K562 (cell line): ENCODE measurements at regions not wholly inside any gene's neighbourhood (a gene's known extent, or its start where the extent isn't known, plus 50 kb on each side); places are given as distances from the start of the nearest gene placed in this dataset.

ENCODE experiments used
- ATAC-seq: fragments of 200-7000 bp; cut with Tn5 transposase; 3 replicates; pipeline ENCODE4 v1.9.1; 2020; ENCODE audit warnings: moderate library complexity
- BruUV-seq: library from RNA; stranded (reverse); fragments of 400-500 nt; replicated peaks from 2 replicates; lab custom pipeline; 2021; lab: Mats Ljungman, UMichigan
- CTCF ChIA-PET: fragments of 300-600 bp; formaldehyde crosslinking; extraction: SDS; loops from one replicate; lab custom pipeline; 2021; ENCODE audit warnings: low intra/inter-chr PET ratio; lab: Yijun Ruan, JAX
- POLR2A ChIA-PET: fragments of 300-600, 350-650 bp; sonication (Branson Sonifier 250); formaldehyde crosslinking; extraction: SDS; loops from one replicate; lab custom pipeline; 2021; ENCODE audit warnings: antibody characterized with exemption, inconsistent platforms; lab: Yijun Ruan, JAX
- DNase-seq, 4 experiments: peaks; one replicate each; pipeline versions ENCODE4 v3.0.0 to v3.0.0-alpha.2; 2011 to 2018; ENCODE audit warnings: low spot score in 3 of 4, mixed read lengths in 3 of 4; ENCODE audit errors: extremely low read depth in 1 of 4
- FAIRE-seq: peaks from 2 replicates; lab custom pipeline; 2011; peaks lifted over from hg19 to GRCh38; lab: Jason Lieb, UNC
- H2AFZ ChIP-seq: 2 replicates; pipeline ENCODE4 v1.6.0; 2011; ENCODE audit warnings: low read depth, low read length, control low read depth, inconsistent platforms
- H3K27ac ChIP-seq: fragments of 200-600 bp; 3 replicates; pipeline ENCODE4 v1.8.0; 2011; ENCODE audit warnings: low read depth, mild to moderate bottlenecking, control low read depth, inconsistent platforms, low read length, moderate library complexity, mixed read lengths; ENCODE audit errors: extremely low read depth
- H3K27me3 ChIP-seq, 2 experiments: fragments of 300-600 bp in 1 of 2; 2 replicates in 1 of 2; 3 replicates in 1 of 2; pipeline versions ENCODE4 v1.6.0 to v1.8.0; 2011; ENCODE audit warnings: inconsistent platforms in 2 of 2, low read length in 2 of 2, mild to moderate bottlenecking in 1 of 2, mixed read lengths in 1 of 2, moderate library complexity in 1 of 2; ENCODE audit not compliant: control insufficient read depth in 2 of 2, insufficient read depth in 2 of 2
- H3K36me3 ChIP-seq: fragments of 300-600 bp; 3 replicates; pipeline ENCODE4 v1.8.0; 2011; ENCODE audit warnings: mild to moderate bottlenecking, low read length, inconsistent platforms; ENCODE audit not compliant: control insufficient read depth, insufficient read depth
- H3K4me1 ChIP-seq, 2 experiments: fragments of 200-600 bp in 1 of 2; replicated peaks in 1 of 2; 2 replicates in 1 of 2; 3 replicates in 1 of 2; pipeline versions ENCODE4 v1.5.1 to v1.8.0; 2011; ENCODE audit warnings: inconsistent platforms in 2 of 2, low read length in 2 of 2, mild to moderate bottlenecking in 1 of 2, mixed read lengths in 1 of 2, moderate library complexity in 1 of 2; ENCODE audit not compliant: control insufficient read depth in 2 of 2, insufficient read depth in 2 of 2
- H3K4me2 ChIP-seq: 2 replicates; pipeline ENCODE4 v1.6.1; 2011; ENCODE audit warnings: low read length, control low read depth, inconsistent platforms, mixed read lengths; ENCODE audit not compliant: insufficient read depth
- H3K4me3 ChIP-seq: fragments of 200-600 bp; sonication (generic), shearing (Covaris generic); 2 replicates; pipeline ENCODE4 v1.5.1; 2016; ENCODE audit warnings: control low read depth, inconsistent platforms
- H3K79me2 ChIP-seq: fragments of 200-600 bp; 3 replicates; pipeline ENCODE4 v1.8.0; 2011; ENCODE audit warnings: low read length, inconsistent platforms; ENCODE audit not compliant: control insufficient read depth, insufficient read depth
- H3K9ac ChIP-seq, 2 experiments: 2 replicates each; pipeline versions ENCODE4 v1.6.0 to v1.6.1; 2011; ENCODE audit warnings: low read depth in 2 of 2, low read length in 2 of 2, control low read depth in 1 of 2, inconsistent platforms in 1 of 2, mild to moderate bottlenecking in 1 of 2, mixed read lengths in 1 of 2; ENCODE audit not compliant: insufficient read depth in 1 of 2
- H3K9me1 ChIP-seq: one replicate; pipeline ENCODE4 v1.6.0; 2011; ENCODE audit warnings: inconsistent platforms, mild to moderate bottlenecking, low read length, moderate library complexity; ENCODE audit not compliant: control insufficient read depth, insufficient read depth
- H3K9me3 ChIP-seq: replicated peaks from 2 replicates; pipeline ENCODE4 v1.5.1; 2011; ENCODE audit warnings: low read depth, low read length, inconsistent platforms; ENCODE audit not compliant: control insufficient read depth, insufficient read depth
- H4K20me1 ChIP-seq: replicated peaks from 2 replicates; pipeline ENCODE4 v1.6.1; 2011; ENCODE audit warnings: low read length, inconsistent platforms, mixed read lengths; ENCODE audit not compliant: control insufficient read depth, insufficient read depth
- ARID1B ChIP-seq: fragments of 450-650 bp; IDR thresholded peaks from 2 replicates; pipeline ENCODE4 v1.6.1; 2016; ENCODE audit warnings: antibody characterized with exemption, mild to moderate bottlenecking, inconsistent platforms
- BHLHE40 ChIP-seq: IDR thresholded peaks from 2 replicates; pipeline ENCODE4 v1.6.1; 2011; ENCODE audit warnings: low read length, improper control_type of control experiment
- C11orf30 ChIP-seq: fragments of 450-650 bp; IDR thresholded peaks from 2 replicates; pipeline ENCODE4 v1.6.1; 2016; ENCODE audit warnings: low read depth, mild to moderate bottlenecking
- CCAR2 ChIP-seq: fragments of 200-400 bp; formaldehyde crosslinking; IDR thresholded peaks from 2 replicates; pipeline ENCODE4 v1.6.1; 2017; ENCODE audit warnings: mild to moderate bottlenecking, low read depth, low read length
- ERF ChIP-seq: fragments of 450-650 bp; formaldehyde crosslinking; IDR thresholded peaks from 2 replicates; pipeline ENCODE4 v1.4.0; 2020; ENCODE audit warnings: mild to moderate bottlenecking, mixed read lengths
- ETV5 ChIP-seq: sonication (generic); formaldehyde crosslinking; IDR thresholded peaks from 2 replicates; pipeline ENCODE4 v1.4.0; 2020; ENCODE audit warnings: low read depth, mild to moderate bottlenecking, missing genetic modification reagents
- FOXP1 ChIP-seq: sonication (generic); formaldehyde crosslinking; IDR thresholded peaks from 2 replicates; pipeline ENCODE4 v1.8.0; 2022; ENCODE audit warnings: mild to moderate bottlenecking, missing genetic modification reagents
- NFE2 ChIP-seq: IDR thresholded peaks from 2 replicates; pipeline ENCODE4 v1.6.1; 2014; ENCODE audit warnings: antibody characterized with exemption, low read depth
- NFIX ChIP-seq: fragments of 250-450 bp; sonication (Bioruptor Pico); IDR thresholded peaks from 2 replicates; pipeline ENCODE4 v1.4.0; 2020; ENCODE audit warnings: low read depth, mild to moderate bottlenecking, moderate library complexity
- NONO ChIP-seq, 2 experiments: fragments of 200-400 bp in 1 of 2; fragments of 450-650 bp in 1 of 2; formaldehyde crosslinking in 1 of 2; IDR thresholded peaks; 2 replicates each; pipeline ENCODE4 v1.6.1; 2017; ENCODE audit warnings: low read depth in 2 of 2, mild to moderate bottlenecking in 2 of 2, moderate library complexity in 2 of 2, low read length in 1 of 2
- NUFIP1 ChIP-seq: fragments of 450-650 bp; IDR thresholded peaks from 2 replicates; pipeline ENCODE4 v1.6.1; 2018; ENCODE audit not compliant: partially characterized antibody
- POLR2H ChIP-seq: IDR thresholded peaks from 2 replicates; pipeline ENCODE4 v1.6.1; 2016; ENCODE audit warnings: missing genetic modification characterization, low read depth, mild to moderate bottlenecking, control low read depth, missing compliant biosample characterization, moderate library complexity
- RBM39 ChIP-seq: fragments of 200-400 bp; formaldehyde crosslinking; optimal IDR thresholded peaks from 2 replicates; pipeline ENCODE3; 2018; ENCODE audit warnings: low read depth, low read length
- TAF9B ChIP-seq: fragments of 450-650 bp; IDR thresholded peaks from 2 replicates; pipeline ENCODE4 v1.6.1; 2018; ENCODE audit warnings: mild to moderate bottlenecking; ENCODE audit not compliant: partially characterized antibody
- ZNF212 ChIP-seq: fragments of 450-650 bp; formaldehyde crosslinking; IDR thresholded peaks from 2 replicates; pipeline ENCODE4 v1.4.0; 2020; ENCODE audit warnings: mild to moderate bottlenecking
- WGBS: fragments of 100-300 bp; shearing (Covaris generic); methylation state at CpG from one replicate; pipeline ENCODE4 v1.1.6; 2016; ENCODE audit warnings: low coverage, mixed read lengths; ENCODE audit not compliant: insufficient coverage; ENCODE audit errors: missing lambda C conversion rate; 5-methylcytosine and 5-hydroxymethylcytosine counted together
- in situ Hi-C: fragments of 300-500 bp; cut with MboI; formaldehyde crosslinking; loops from 4 replicates; pipeline ENCODE4 v1.15.0; 2018; ENCODE audit warnings: inconsistent platforms, mixed read lengths
- intact Hi-C: fragments of 100-400 bp; cut with micrococcal nuclease; formaldehyde crosslinking; loops from 2 replicates; pipeline ENCODE4 v1.14.2; 2022
- TF ChIP-seq, protein P1 (sequence below): fragments of 200-800 bp; sonication (Bioruptor generic); IDR thresholded peaks from 2 replicates; pipeline ENCODE4 v1.6.1; 2017; ENCODE audit warnings: missing genetic modification characterization, missing compliant biosample characterization
- TF ChIP-seq, protein P2 (sequence below): fragments of 450-650 bp; IDR thresholded peaks from 2 replicates; pipeline ENCODE4 v1.6.1; 2017; ENCODE audit warnings: antibody characterized with exemption

DNA sequence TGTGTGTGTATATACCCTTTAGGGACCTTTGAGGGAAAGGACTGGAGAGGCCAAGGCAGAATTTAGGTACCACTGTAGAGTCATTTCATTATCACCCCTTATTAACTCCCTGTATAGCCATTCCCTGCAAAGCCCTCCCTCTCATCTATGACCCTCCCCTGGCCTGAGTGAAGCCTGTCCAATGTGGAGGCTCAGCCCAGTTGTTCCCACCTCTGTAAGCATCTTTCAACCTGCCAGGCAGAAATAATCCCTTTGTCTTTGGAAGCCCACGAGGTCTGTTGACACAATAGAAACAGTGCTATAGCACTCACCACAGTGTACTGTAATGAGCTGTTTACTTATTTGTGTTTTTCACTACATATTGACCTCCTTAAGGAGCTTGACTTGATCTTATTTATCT lies 88.5 kb upstream of the SEMA6A start:
- no TSS peak for BruUV-seq
- DNase-seq = no peak
- intact Hi-C loops (no loop called here), in situ Hi-C loops (no loop called here)
- H2AFZ ChIP-seq = no peak overlapping the region
- no peaks in the 10 kb centered on the region for H4K20me1 ChIP-seq
- no peaks in the 10 kb centered on the region for H3K9me3 ChIP-seq
- WGBS = 0% methylated on average over 1 of the region's 1 CpG
- no peak for ATAC-seq
- no peak for FAIRE-seq
- H3K27me3 ChIP-seq = no peaks in the 10 kb centered on the region
- no peak overlapping the region for H3K4me3 ChIP-seq
- H3K79me2 ChIP-seq = no peaks in the 10 kb centered on the region
- H3K9ac ChIP-seq = no peak overlapping the region
- no peaks in the 10 kb centered on the region for H3K4me1 ChIP-seq
- ChIA-PET CTCF (no interaction called here), POLR2A (interaction anchor here (0.5 kb wide), 1 partner anchor 78 kb away, joined by 3 read pairs; no protein-coding TSS in a partner anchor)
- no peak for TF ChIP-seq FOXP1 (CRISPR knock-in tag)
- no peak for TF ChIP-seq ETV5 (CRISPR knock-in tag)
- TF ChIP-seq RBM39 = no peak
- no peak for TF ChIP-seq ZNF212 (CRISPR knock-in tag)
- no peak for TF ChIP-seq NUFIP1
- no peak overlapping the region for H3K27ac ChIP-seq
- H3K9me1 ChIP-seq = no peaks in the 10 kb centered on the region
- no peaks in the 10 kb centered on the region for H3K36me3 ChIP-seq
- no peak overlapping the region for H3K4me2 ChIP-seq

DNA sequence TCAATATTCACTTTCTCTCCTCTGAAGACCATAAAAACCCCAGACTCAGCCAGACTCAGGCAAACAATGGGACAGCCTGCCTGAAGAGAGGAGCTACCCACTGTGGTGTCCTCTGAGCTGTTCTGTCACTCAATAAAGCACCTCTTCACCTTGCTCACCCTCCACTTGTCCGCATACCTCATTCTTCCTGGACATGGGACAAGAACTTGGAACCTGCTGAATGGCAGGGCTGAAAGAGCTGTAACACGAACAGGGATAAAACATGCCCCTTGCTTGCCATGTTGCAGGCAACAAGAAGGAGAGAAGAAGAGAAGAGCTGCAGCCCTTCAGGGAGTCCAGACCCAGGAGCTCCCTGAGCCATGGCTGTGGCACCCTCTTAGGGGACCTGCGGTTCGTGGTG lies 86.8 kb upstream of the SEMA6A start:
- DNase-seq (no peak), FAIRE-seq (no peak), ATAC-seq (no peak)
- Histone ChIP-seq H3K27me3 (no peaks in the 10 kb centered on the region), H3K9ac (no peak overlapping the region), H3K9me3 (no peaks in the 10 kb centered on the region), H3K9me1 (no peaks in the 10 kb centered on the region), H3K79me2 (no peaks in the 10 kb centered on the region), H3K36me3 (no peaks in the 10 kb centered on the region), H3K4me2 (no peak overlapping the region), H2AFZ (no peak overlapping the region), H3K4me3 (no peak overlapping the region), H3K4me1 (no peaks in the 10 kb centered on the region), H3K27ac (no peak overlapping the region), H4K20me1 (no peaks in the 10 kb centered on the region)
- in situ Hi-C loops (no loop called here), intact Hi-C loops (no loop called here)
- no TSS peak for BruUV-seq
- 6% methylated on average over 4 of the region's 4 CpGs for WGBS
- POLR2A ChIA-PET = no interaction called here
- CTCF ChIA-PET = no interaction called here
- TF ChIP-seq NONO (IDR thresholded peaks at IDR 0.05; ENCODE audit: low read depth in 2 of 2, low read length in 1 of 2) (no peak), CCAR2 (no peak), NFIX (CRISPR knock-in tag) (no peak), ERF (CRISPR knock-in tag) (no peak), POLR2H (tag) (no peak), ARID1B (no peak), C11orf30 (no peak), TAF9B (no peak), NFE2 (no peak), BHLHE40 (no peak)
- TF ChIP-seq, protein P1, sequence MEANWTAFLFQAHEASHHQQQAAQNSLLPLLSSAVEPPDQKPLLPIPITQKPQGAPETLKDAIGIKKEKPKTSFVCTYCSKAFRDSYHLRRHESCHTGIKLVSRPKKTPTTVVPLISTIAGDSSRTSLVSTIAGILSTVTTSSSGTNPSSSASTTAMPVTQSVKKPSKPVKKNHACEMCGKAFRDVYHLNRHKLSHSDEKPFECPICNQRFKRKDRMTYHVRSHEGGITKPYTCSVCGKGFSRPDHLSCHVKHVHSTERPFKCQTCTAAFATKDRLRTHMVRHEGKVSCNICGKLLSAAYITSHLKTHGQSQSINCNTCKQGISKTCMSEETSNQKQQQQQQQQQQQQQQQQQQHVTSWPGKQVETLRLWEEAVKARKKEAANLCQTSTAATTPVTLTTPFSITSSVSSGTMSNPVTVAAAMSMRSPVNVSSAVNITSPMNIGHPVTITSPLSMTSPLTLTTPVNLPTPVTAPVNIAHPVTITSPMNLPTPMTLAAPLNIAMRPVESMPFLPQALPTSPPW (CRISPR knock-in tag) = no peak
- TF ChIP-seq, protein P2, sequence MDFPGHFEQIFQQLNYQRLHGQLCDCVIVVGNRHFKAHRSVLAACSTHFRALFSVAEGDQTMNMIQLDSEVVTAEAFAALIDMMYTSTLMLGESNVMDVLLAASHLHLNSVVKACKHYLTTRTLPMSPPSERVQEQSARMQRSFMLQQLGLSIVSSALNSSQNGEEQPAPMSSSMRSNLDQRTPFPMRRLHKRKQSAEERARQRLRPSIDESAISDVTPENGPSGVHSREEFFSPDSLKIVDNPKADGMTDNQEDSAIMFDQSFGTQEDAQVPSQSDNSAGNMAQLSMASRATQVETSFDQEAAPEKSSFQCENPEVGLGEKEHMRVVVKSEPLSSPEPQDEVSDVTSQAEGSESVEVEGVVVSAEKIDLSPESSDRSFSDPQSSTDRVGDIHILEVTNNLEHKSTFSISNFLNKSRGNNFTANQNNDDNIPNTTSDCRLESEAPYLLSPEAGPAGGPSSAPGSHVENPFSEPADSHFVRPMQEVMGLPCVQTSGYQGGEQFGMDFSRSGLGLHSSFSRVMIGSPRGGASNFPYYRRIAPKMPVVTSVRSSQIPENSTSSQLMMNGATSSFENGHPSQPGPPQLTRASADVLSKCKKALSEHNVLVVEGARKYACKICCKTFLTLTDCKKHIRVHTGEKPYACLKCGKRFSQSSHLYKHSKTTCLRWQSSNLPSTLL = no peak
